NCI-H748 (cell line): ENCODE measurements at regions not wholly inside any gene's neighbourhood (a gene's known extent, or its start where the extent isn't known, plus 50 kb on each side); places are given as distances from the start of the nearest gene placed in this dataset.

Experiments used
- DNase-seq: peaks from one replicate; lab custom pipeline; 2025; ENCODE audit not compliant: unreplicated experiment; lab: John Stamatoyannopoulos, UW

GRCh38 chr9:84575705-84576104 lies 93.8 kb upstream of the NTRK2 start:
- no peak for DNase-seq

GRCh38 chr9:84583866-84584265 lies 85.7 kb upstream of the NTRK2 start:
- no peak for DNase-seq

- DNase-seq: peak; percentile 27
These were observed 82.9 kb upstream of the NTRK2 start for GRCh38 chr9:84586662-84587061.

- no peak for DNase-seq
These were observed 82.4 kb upstream of the NTRK2 start for GRCh38 chr9:84587153-84587552.

GRCh38 chr9:84589542-84589941 lies 80.0 kb upstream of the NTRK2 start:
- no peak for DNase-seq

GRCh38 chr9:84590706-84591105 lies 78.8 kb upstream of the NTRK2 start:
- DNase-seq: no peak

- DNase-seq: no peak
These were observed 76.6 kb upstream of the NTRK2 start for GRCh38 chr9:84592918-84593317.

- no peak for DNase-seq
These were observed 76.2 kb upstream of the NTRK2 start for GRCh38 chr9:84593352-84593751.

GRCh38 chr9:84597131-84597530 lies 72.4 kb upstream of the NTRK2 start:
- DNase-seq: no peak

GRCh38 chr9:84598921-84599636 lies 70.5 kb upstream of the NTRK2 start:
- no peak for DNase-seq

GRCh38 chr9:84600739-84601138 lies 68.8 kb upstream of the NTRK2 start:
- DNase-seq: no peak

GRCh38 chr9:84604223-84604622 lies 65.3 kb upstream of the NTRK2 start:
- no peak for DNase-seq

- no peak for DNase-seq
These were observed 59.8 kb upstream of the NTRK2 start for GRCh38 chr9:84609779-84610178.

GRCh38 chr9:84613431-84613830 lies 56.1 kb upstream of the NTRK2 start:
- no peak for DNase-seq

GRCh38 chr9:84615544-84615943 lies 54.0 kb upstream of the NTRK2 start:
- DNase-seq: no peak

- peak; percentile 26 for DNase-seq
These were observed 52.0 kb upstream of the NTRK2 start for GRCh38 chr9:84617411-84618029.
